ENCODE measurements at regions not wholly inside any gene's neighbourhood (a gene's known extent, or its start where the extent isn't known, plus 50 kb on each side); places are given as distances from the start of the nearest gene placed in this dataset.

- TF ChIP-seq USF2 (IDR thresholded peaks at IDR 0.05; ENCODE audit: low read depth, low read length) (no peak), POLR2A (IDR thresholded peaks at IDR 0.05; ENCODE audit: low read depth, low read length) (no peak), RAD21 (IDR thresholded peaks at IDR 0.05; ENCODE audit: low read length) (no peak), CTCF (conservative IDR thresholded peaks at IDR 0.05; ENCODE audit: low read depth, low read length) (no peak), FOS (IDR thresholded peaks at IDR 0.05; ENCODE audit: low read depth, low read length) (peak; percentile 99)
Observed at GRCh38 chr3:39639344-39640236, 169.8 kb upstream of the MYRIP start.

All from IMR-90 (cell line).